Smooth muscle cell (in vitro differentiated cells): ENCODE measurements at regions not wholly inside any gene's neighbourhood (a gene's known extent, or its start where the extent isn't known, plus 50 kb on each side); places are given as distances from the start of the nearest gene placed in this dataset.

Experiments
- DNase-seq: peaks from one replicate; lab custom pipeline; 2025; ENCODE audit not compliant: unreplicated experiment; lab: John Stamatoyannopoulos, UW
- H2AFZ ChIP-seq: fragments of 200-600 bp; sonication (generic); 2 replicates; pipeline ENCODE4 v1.6.0; 2016; ENCODE audit warnings: antibody characterized with exemption, low read depth, mild to moderate bottlenecking
- H3F3A ChIP-seq: fragments of 200-600 bp; sonication (generic); 2 replicates; pipeline ENCODE4 v1.6.0; 2017; ENCODE audit warnings: antibody characterized with exemption, low read depth
- H3K27ac ChIP-seq: fragments of 200-600 bp; sonication (generic); 2 replicates; pipeline ENCODE4 v1.5.1; 2016; ENCODE audit warnings: low read depth, mild to moderate bottlenecking
- H3K27me3 ChIP-seq: fragments of 200-600 bp; sonication (generic); 2 replicates; pipeline ENCODE4 v1.6.1; 2016; ENCODE audit warnings: low read depth, mild to moderate bottlenecking
- H3K36me3 ChIP-seq: fragments of 200-600 bp; sonication (generic); 2 replicates; pipeline ENCODE4 v1.5.1; 2016; ENCODE audit warnings: low read depth
- H3K4me1 ChIP-seq: fragments of 200-600 bp; sonication (generic); 2 replicates; pipeline ENCODE4 v1.5.1; 2016; ENCODE audit warnings: low read depth
- H3K4me2 ChIP-seq: fragments of 200-600 bp; sonication (generic); 2 replicates; pipeline ENCODE4 v1.6.0; 2016; ENCODE audit warnings: mild to moderate bottlenecking
- H3K4me3 ChIP-seq: fragments of 200-600 bp; sonication (generic); 2 replicates; pipeline ENCODE4 v1.5.1; 2016; ENCODE audit warnings: mild to moderate bottlenecking
- H3K79me2 ChIP-seq: fragments of 200-600 bp; sonication (generic); 2 replicates; pipeline ENCODE4 v1.6.0; 2016; ENCODE audit warnings: low read depth, mild to moderate bottlenecking
- H3K9ac ChIP-seq: fragments of 200-600 bp; sonication (generic); 2 replicates; pipeline ENCODE4 v1.6.0; 2016; ENCODE audit warnings: low read depth
- H3K9me3 ChIP-seq: fragments of 200-600 bp; sonication (generic); replicated peaks from 2 replicates; pipeline ENCODE4 v1.5.1; 2016; ENCODE audit warnings: low read depth
- H4K20me1 ChIP-seq: fragments of 200-600 bp; sonication (generic); 2 replicates; pipeline ENCODE4 v1.6.0; 2016; ENCODE audit warnings: low read depth
- WGBS: methylation state at CpG from one replicate; pipeline ENCODE4 v1.1.7; 2016; ENCODE audit warnings: low lambda C conversion rate; 5-methylcytosine and 5-hydroxymethylcytosine counted together
- TF ChIP-seq, protein P1 (sequence below): fragments of 200-600 bp; sonication (generic); IDR thresholded peaks from 2 replicates; pipeline ENCODE4 v1.5.1; 2017; ENCODE audit warnings: borderline replicate concordance, mild to moderate bottlenecking, antibody characterized with exemption; ENCODE audit not compliant: insufficient read depth, poor library complexity, severe bottlenecking

DNA sequence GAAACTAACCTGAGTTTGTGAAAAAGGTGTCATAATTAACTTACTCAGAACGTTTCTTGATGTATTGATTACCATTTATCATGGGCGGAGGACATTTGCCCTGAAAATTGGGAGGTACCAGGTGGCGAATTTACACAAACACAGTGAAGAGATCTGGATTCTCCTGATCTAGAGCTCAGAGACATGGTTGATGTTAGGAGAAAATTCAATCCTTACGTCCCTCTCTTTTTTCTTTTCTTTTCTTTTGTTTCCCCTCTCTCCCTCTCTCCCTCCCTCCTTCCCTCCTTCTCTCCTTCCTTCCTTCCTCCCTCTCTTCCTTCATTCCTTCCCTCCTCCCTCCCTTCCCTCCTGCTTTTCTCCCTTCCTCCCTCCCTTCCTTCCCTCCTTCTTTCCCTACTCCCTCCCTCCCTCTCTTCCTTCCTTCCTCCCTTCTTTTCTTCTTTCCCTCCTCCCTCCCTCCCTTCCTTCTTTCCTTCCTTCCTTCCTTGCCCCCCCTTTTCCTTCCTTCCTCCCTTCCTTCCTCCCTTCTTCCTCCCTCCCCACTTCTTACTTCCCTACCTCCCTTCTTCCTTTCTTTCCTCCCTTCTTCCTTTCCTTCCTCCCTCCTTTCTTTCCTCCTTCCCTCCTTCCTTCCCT, 234.1 kb downstream of the OTOR start:
- no peaks in the 10 kb centered on the region for H3K9me3 ChIP-seq
- H3K27ac ChIP-seq, result no peak overlapping the region
- H2AFZ ChIP-seq, result no peak overlapping the region
- H3K4me3 ChIP-seq, result no peak overlapping the region
- H4K20me1 ChIP-seq, result no peaks in the 10 kb centered on the region
- no peak for DNase-seq
- no peak overlapping the region for H3K4me2 ChIP-seq
- H3K36me3 ChIP-seq, result no peaks in the 10 kb centered on the region
- no peaks in the 10 kb centered on the region for H3F3A ChIP-seq
- H3K79me2 ChIP-seq, result no peaks in the 10 kb centered on the region
- H3K27me3 ChIP-seq, result peaks cover 4% of the 10 kb centered on the region
- H3K9ac ChIP-seq, result no peak overlapping the region
- 86% methylated on average over 4 of the region's 4 CpGs for WGBS
- no peaks in the 10 kb centered on the region for H3K4me1 ChIP-seq
- TF ChIP-seq, protein P1, sequence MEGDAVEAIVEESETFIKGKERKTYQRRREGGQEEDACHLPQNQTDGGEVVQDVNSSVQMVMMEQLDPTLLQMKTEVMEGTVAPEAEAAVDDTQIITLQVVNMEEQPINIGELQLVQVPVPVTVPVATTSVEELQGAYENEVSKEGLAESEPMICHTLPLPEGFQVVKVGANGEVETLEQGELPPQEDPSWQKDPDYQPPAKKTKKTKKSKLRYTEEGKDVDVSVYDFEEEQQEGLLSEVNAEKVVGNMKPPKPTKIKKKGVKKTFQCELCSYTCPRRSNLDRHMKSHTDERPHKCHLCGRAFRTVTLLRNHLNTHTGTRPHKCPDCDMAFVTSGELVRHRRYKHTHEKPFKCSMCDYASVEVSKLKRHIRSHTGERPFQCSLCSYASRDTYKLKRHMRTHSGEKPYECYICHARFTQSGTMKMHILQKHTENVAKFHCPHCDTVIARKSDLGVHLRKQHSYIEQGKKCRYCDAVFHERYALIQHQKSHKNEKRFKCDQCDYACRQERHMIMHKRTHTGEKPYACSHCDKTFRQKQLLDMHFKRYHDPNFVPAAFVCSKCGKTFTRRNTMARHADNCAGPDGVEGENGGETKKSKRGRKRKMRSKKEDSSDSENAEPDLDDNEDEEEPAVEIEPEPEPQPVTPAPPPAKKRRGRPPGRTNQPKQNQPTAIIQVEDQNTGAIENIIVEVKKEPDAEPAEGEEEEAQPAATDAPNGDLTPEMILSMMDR, result no peak

DNA sequence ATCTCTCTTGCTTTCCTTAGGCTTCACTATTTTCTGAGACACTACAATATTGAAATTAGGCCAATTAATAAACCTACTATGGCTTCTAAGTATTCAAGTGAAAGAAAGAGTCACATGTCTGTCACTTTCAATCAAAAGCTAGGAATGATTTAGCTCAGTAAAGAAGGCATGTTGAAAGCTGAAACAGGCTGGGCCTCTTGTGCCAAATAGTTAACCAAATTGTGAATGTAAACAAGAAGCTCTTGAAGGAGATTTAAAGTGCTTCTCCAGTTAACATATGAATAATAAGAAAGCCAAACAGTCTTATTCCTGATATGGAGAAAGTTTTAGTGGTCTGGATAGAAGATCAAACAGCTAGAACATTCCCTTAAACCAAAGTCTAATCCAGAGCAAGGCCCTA, 236.3 kb downstream of the OTOR start:
- Histone ChIP-seq H3K4me2 (no peak overlapping the region), H3K36me3 (no peaks in the 10 kb centered on the region), H3K4me3 (no peak overlapping the region), H3F3A (no peaks in the 10 kb centered on the region), H3K9me3 (no peaks in the 10 kb centered on the region), H4K20me1 (no peaks in the 10 kb centered on the region), H2AFZ (no peak overlapping the region), H3K27ac (no peak overlapping the region), H3K4me1 (no peaks in the 10 kb centered on the region), H3K27me3 (peaks cover 4% of the 10 kb centered on the region), H3K79me2 (no peaks in the 10 kb centered on the region), H3K9ac (no peak overlapping the region)
- DNase-seq, result no peak
- TF ChIP-seq, protein P1, result no peak

DNA sequence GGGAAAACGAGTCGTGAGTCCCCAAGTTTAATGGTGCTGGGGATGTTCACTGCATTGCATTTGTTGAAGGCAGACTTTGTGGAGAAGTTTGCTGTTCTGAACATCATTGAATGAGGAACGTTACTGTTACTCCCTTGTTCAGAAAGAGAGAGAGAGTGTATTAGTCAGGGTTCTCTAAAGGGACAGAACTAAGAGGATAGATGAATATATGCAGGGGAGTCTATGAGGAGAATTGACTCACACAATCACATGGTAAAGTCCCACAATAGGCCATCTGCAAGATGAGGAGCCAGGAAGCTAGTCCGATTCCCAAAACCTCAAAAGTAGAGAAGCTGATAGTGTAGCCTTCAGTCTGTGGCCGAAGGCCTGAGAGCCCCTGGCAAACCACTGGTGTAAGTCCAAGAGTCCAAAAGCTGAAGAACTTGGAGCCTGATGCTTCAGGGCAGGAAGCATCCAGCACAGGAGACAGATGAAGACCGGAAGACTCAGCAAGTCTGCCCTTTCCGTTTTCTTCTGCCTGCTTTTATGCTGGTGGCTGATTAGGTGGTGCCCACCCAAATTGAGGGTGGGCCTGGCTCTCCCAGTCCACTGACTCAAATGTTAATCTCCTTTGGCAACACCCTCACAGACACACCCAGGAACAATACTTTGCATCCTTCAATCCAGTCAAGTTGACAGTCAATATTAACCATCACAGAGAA, 223.5 kb upstream of the PCSK2 start:
- WGBS, result 90% methylated on average over 7 of the region's 7 CpGs
- H3F3A ChIP-seq, result no peaks in the 10 kb centered on the region
- H3K4me1 ChIP-seq, result no peaks in the 10 kb centered on the region
- no peaks in the 10 kb centered on the region for H3K9me3 ChIP-seq
- no peaks in the 10 kb centered on the region for H3K36me3 ChIP-seq
- H2AFZ ChIP-seq, result no peak overlapping the region
- H3K27ac ChIP-seq, result no peak overlapping the region
- no peak overlapping the region for H3K4me2 ChIP-seq
- no peak overlapping the region for H3K9ac ChIP-seq
- no peaks in the 10 kb centered on the region for H3K27me3 ChIP-seq
- no peaks in the 10 kb centered on the region for H4K20me1 ChIP-seq
- DNase-seq, result no peak
- no peaks in the 10 kb centered on the region for H3K79me2 ChIP-seq
- TF ChIP-seq, protein P1, result no peak
- no peak overlapping the region for H3K4me3 ChIP-seq

DNA sequence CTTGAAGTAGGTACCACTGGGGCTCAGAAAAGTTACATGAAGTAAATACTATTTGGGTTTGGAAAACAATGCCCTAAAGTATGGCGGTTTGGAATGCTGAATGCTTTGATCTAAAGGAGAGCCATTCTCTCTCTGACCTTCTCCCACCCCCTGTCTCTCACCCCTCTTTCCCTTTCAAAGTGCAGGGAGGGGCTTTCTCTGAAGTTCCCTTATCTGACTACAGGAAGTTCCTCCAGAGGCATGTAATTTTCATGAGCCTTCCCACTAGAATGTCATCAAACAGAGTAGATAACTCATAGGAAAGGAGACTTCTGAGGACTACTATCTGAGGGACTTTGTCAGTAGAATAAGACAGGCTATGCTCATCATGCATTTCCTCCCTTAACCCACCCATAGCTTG, 216.7 kb upstream of the PCSK2 start:
- no peak overlapping the region for H3K27ac ChIP-seq
- DNase-seq, result no peak

More for the DNA sequence above, 216.7 kb upstream of the PCSK2 start:
- Histone ChIP-seq H3K9ac (no peak overlapping the region), H3K36me3 (no peaks in the 10 kb centered on the region), H3K4me2 (no peak overlapping the region), H3K9me3 (no peaks in the 10 kb centered on the region), H3K79me2 (no peaks in the 10 kb centered on the region), H2AFZ (no peak overlapping the region), H3K4me1 (no peaks in the 10 kb centered on the region), H3K4me3 (no peak overlapping the region), H4K20me1 (no peaks in the 10 kb centered on the region), H3K27me3 (no peaks in the 10 kb centered on the region), H3F3A (no peaks in the 10 kb centered on the region)
- 50% methylated on average over 1 of the region's 1 CpG for WGBS
- TF ChIP-seq, protein P1, result no peak
